BJ (cell line): ENCODE measurements at regions not wholly inside any gene's neighbourhood (a gene's known extent, or its start where the extent isn't known, plus 50 kb on each side); places are given as distances from the start of the nearest gene placed in this dataset.

Source experiments
- CTCF ChIA-PET: fragments of 350-600 bp; formaldehyde crosslinking; extraction: SDS; loops from one replicate; lab custom pipeline; 2021; ENCODE audit warnings: antibody characterized with exemption, inconsistent platforms; lab: Yijun Ruan, JAX
- POLR2A ChIA-PET: fragments of 300-600 bp; sonication (Branson Sonifier 250); formaldehyde crosslinking; extraction: SDS; loops from one replicate; lab custom pipeline; 2021; ENCODE audit warnings: antibody characterized with exemption; lab: Charles Lee
- DNase-seq: peaks from one replicate; pipeline ENCODE4 v3.0.0-alpha.2; 2011; ENCODE audit warnings: low read depth
- H3K27me3 ChIP-seq: 2 replicates; pipeline ENCODE4 v1.6.0; 2011; ENCODE audit warnings: low read length; ENCODE audit not compliant: control insufficient read depth, insufficient read depth
- H3K36me3 ChIP-seq: 2 replicates; pipeline ENCODE4 v1.5.1; 2011; ENCODE audit warnings: low read length; ENCODE audit not compliant: control insufficient read depth, insufficient read depth
- H3K4me3 ChIP-seq: 2 replicates; pipeline ENCODE4 v1.5.1; 2011; ENCODE audit warnings: low read depth, mild to moderate bottlenecking, control low read depth, low read length
- TF ChIP-seq, protein P1 (sequence below): IDR thresholded peaks from 2 replicates; pipeline ENCODE4 v1.5.1; 2011; ENCODE audit warnings: low read depth, mild to moderate bottlenecking, control low read depth, inconsistent platforms, low read length, moderate library complexity; ENCODE audit not compliant: insufficient read depth

GRCh38 chr2:15800495-15801329 is 139.6 kb upstream of the MYCN start:
- TF ChIP-seq, protein P1, sequence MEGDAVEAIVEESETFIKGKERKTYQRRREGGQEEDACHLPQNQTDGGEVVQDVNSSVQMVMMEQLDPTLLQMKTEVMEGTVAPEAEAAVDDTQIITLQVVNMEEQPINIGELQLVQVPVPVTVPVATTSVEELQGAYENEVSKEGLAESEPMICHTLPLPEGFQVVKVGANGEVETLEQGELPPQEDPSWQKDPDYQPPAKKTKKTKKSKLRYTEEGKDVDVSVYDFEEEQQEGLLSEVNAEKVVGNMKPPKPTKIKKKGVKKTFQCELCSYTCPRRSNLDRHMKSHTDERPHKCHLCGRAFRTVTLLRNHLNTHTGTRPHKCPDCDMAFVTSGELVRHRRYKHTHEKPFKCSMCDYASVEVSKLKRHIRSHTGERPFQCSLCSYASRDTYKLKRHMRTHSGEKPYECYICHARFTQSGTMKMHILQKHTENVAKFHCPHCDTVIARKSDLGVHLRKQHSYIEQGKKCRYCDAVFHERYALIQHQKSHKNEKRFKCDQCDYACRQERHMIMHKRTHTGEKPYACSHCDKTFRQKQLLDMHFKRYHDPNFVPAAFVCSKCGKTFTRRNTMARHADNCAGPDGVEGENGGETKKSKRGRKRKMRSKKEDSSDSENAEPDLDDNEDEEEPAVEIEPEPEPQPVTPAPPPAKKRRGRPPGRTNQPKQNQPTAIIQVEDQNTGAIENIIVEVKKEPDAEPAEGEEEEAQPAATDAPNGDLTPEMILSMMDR, result no peak
- no peaks in the 10 kb centered on the region for H3K36me3 ChIP-seq
- ChIA-PET POLR2A (no interaction called here), CTCF (no interaction called here)
- no peak overlapping the region for H3K4me3 ChIP-seq
- DNase-seq, result no peak
- H3K27me3 ChIP-seq, result no peaks in the 10 kb centered on the region

- Histone ChIP-seq H3K36me3 (no peaks in the 10 kb centered on the region), H3K4me3 (no peak overlapping the region), H3K27me3 (no peaks in the 10 kb centered on the region)
- DNase-seq, result no peak
- ChIA-PET POLR2A (no interaction called here), CTCF (no interaction called here)
- TF ChIP-seq, protein P1, result no peak
Observed at GRCh38 chr2:15801439-15801838, 138.9 kb upstream of the MYCN start.

- Histone ChIP-seq H3K36me3 (no peaks in the 10 kb centered on the region), H3K27me3 (no peaks in the 10 kb centered on the region), H3K4me3 (no peak overlapping the region)
- no peak for DNase-seq
- CTCF ChIA-PET, result no interaction called here
- TF ChIP-seq, protein P1, result no peak
- POLR2A ChIA-PET, result no interaction called here
Observed at GRCh38 chr2:15801904-15802303, 138.4 kb upstream of the MYCN start.

DNA sequence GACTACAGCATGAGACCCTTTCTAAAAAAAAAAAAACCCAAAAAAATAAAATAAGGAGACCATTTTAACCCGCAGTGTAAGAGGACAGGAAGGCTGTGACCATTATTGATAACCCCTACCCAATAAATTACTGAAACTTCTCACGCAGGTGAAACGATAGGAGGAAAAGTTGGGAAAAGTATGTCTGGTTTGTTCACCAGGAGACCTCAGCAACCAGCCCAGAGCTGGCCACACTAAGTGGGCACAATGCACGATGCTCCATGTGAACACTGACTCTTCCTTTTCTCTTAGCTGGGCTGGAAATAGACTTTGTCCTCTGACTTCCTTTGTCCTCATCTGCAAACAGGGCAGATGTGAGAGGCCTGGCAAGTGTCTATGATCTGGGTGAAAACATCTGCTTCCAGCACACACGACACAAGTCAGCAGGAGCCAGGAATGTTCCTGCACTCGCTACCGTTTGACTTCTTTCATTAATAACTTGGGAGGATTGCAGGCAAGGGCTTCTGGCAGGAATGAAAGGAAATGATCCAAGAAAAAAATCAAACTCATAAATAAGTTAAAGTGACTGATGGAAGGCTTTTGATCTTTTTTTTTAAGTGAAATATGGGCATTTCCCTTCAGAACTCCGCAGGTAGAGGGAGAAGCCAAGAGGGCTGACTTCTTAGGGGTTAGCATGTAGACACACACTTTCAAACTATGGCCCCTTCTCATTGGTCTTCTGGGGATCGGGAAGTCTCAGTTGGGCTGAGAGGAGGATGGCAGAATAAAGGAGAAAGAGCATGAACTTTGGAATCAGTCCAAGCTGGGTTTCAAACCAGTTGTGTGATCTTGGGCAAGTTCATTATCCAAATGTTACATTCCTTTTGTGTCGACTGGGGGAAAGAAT is 137.4 kb upstream of the MYCN start:
- TF ChIP-seq, protein P1, result no peak
- Histone ChIP-seq H3K4me3 (no peak overlapping the region), H3K27me3 (no peaks in the 10 kb centered on the region), H3K36me3 (no peaks in the 10 kb centered on the region)
- POLR2A ChIA-PET, result no interaction called here
- CTCF ChIA-PET, result no interaction called here
- DNase-seq, result no peak

DNA sequence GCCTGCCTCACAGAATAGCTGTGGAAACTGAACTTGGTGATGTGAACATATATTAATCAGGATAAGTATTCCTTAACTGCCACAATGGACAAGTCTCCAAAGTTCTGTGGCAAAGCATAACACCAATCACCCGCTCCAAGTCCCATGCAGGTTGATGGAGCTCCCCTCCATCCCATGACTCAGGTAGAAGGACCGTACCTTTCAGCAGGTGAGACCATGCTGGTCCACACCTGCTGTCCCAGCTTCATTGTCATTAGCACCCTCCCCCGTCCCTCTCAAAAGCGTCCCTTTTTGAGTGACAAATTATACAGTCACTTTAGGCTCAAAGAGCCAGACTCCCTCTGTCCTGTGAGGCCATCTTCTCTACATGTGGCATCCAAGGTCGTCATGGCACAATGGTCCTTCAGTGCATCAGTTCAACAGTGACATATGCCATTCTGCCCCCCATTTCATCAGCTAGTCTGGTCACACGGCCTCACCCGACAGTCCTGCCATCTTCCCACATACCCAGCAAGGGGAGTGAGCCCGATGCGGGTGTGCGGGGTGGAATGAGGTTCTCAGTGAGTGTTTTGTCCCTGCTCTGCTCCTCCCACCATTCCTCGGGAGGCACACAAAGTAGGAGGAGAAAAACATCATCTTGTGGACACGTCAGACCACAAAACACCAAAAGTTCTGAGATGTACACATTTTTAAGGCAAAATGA is 136.7 kb upstream of the MYCN start:
- ChIA-PET CTCF (no interaction called here), POLR2A (no interaction called here)
- no peaks in the 10 kb centered on the region for H3K27me3 ChIP-seq
- no peak overlapping the region for H3K4me3 ChIP-seq
- no peaks in the 10 kb centered on the region for H3K36me3 ChIP-seq
- DNase-seq, result no peak
- TF ChIP-seq, protein P1, result no peak
